H1 (cell line): ENCODE measurements at regions not wholly inside any gene's neighbourhood (a gene's known extent, or its start where the extent isn't known, plus 50 kb on each side); places are given as distances from the start of the nearest gene placed in this dataset.

Experiments
- CTCF ChIA-PET: fragments of 300-600 bp; sonication (Branson Sonifier 250); formaldehyde crosslinking; loops from one replicate; lab custom pipeline; 2021; ENCODE audit not compliant: partially characterized antibody; lab: Charles Lee
- POLR2A ChIA-PET: fragments of 300-600 bp; sonication (Branson Sonifier 250); formaldehyde crosslinking; loops from one replicate; lab custom pipeline; 2021; ENCODE audit warnings: inconsistent platforms; ENCODE audit not compliant: partially characterized antibody; lab: Charles Lee
- DNase-seq, 2 experiments: peaks; one replicate each; pipeline versions ENCODE4 v3.0.0 to v3.0.0-alpha.2; 2010 to 2022; ENCODE audit warnings: low spot score in 2 of 2, low read depth in 1 of 2, mixed read lengths in 1 of 2
- FAIRE-seq: peaks from 2 replicates; lab custom pipeline; 2011; peaks lifted over from hg19 to GRCh38; lab: Jason Lieb, UNC
- H2AFZ ChIP-seq: 2 replicates; pipeline ENCODE4 v1.8.1; 2012; ENCODE audit warnings: low read length, inconsistent platforms
- H2AK5ac ChIP-seq: 2 replicates; pipeline ENCODE4 v1.6.1; 2013; ENCODE audit warnings: low read depth, low read length
- H2BK120ac ChIP-seq: replicated peaks from 2 replicates; pipeline ENCODE3; 2013; ENCODE audit warnings: low read depth, low read length, inconsistent platforms
- H2BK12ac ChIP-seq: 2 replicates; pipeline ENCODE4 v1.6.1; 2013; ENCODE audit warnings: low read depth, low read length
- H2BK15ac ChIP-seq: 2 replicates; pipeline ENCODE4 v1.6.1; 2013; ENCODE audit warnings: low read length
- H2BK20ac ChIP-seq: 2 replicates; pipeline ENCODE4 v1.6.1; 2013; ENCODE audit warnings: low read length
- H2BK5ac ChIP-seq: 2 replicates; pipeline ENCODE4 v1.6.1; 2013; ENCODE audit warnings: low read depth, low read length
- H3K14ac ChIP-seq: 2 replicates; pipeline ENCODE4 v1.6.1; 2013; ENCODE audit warnings: inconsistent platforms; ENCODE audit not compliant: insufficient read length
- H3K18ac ChIP-seq: 2 replicates; pipeline ENCODE4 v1.6.1; 2013; ENCODE audit warnings: low read length; ENCODE audit errors: extremely low read depth
- H3K23ac ChIP-seq: 2 replicates; pipeline ENCODE4 v1.6.1; 2013; ENCODE audit warnings: inconsistent platforms; ENCODE audit not compliant: insufficient read length
- H3K23me2 ChIP-seq: 2 replicates; pipeline ENCODE4 v1.6.1; 2013; ENCODE audit warnings: low read depth, low read length
- H3K27ac ChIP-seq: 2 replicates; pipeline ENCODE4 v1.6.1; 2011; ENCODE audit warnings: low read depth, low read length, inconsistent platforms
- H3K27me3 ChIP-seq, 4 experiments: replicated peaks in 1 of 4; 1 replicate in 1 of 4; 2 replicates in 3 of 4; pipeline versions ENCODE4 v1.6.1 to v1.8.1; 2011 to 2013; ENCODE audit warnings: low read length in 3 of 4, mild to moderate bottlenecking in 3 of 4, inconsistent platforms in 2 of 4, mixed read lengths in 2 of 4, moderate library complexity in 1 of 4; ENCODE audit not compliant: control insufficient read depth in 3 of 4, insufficient read depth in 3 of 4; ENCODE audit errors: extremely low read depth in 1 of 4
- H3K36me3 ChIP-seq, 4 experiments: 2 replicates each; pipeline versions ENCODE4 v1.6.1 to v1.8.1; 2011 to 2013; ENCODE audit warnings: mild to moderate bottlenecking in 4 of 4, low read length in 3 of 4, moderate library complexity in 2 of 4, control low read depth in 1 of 4, inconsistent platforms in 1 of 4; ENCODE audit not compliant: insufficient read depth in 4 of 4, control insufficient read depth in 2 of 4
- H3K4ac ChIP-seq: replicated peaks from 2 replicates; pipeline ENCODE3; 2013; ENCODE audit warnings: low read length, low read depth, mixed read lengths, inconsistent platforms; ENCODE audit not compliant: insufficient read length
- H3K4me1 ChIP-seq, 4 experiments: replicated peaks in 1 of 4; 1 replicate in 1 of 4; 2 replicates in 3 of 4; pipeline versions ENCODE4 v1.6.1 to v1.8.1; 2011 to 2013; ENCODE audit warnings: low read length in 3 of 4, inconsistent platforms in 2 of 4, mixed read lengths in 1 of 4; ENCODE audit not compliant: insufficient read depth in 4 of 4, control insufficient read depth in 3 of 4
- H3K4me2 ChIP-seq, 2 experiments: 2 replicates each; pipeline versions ENCODE4 v1.6.1 to v1.8.1; 2011 to 2013; ENCODE audit warnings: low read depth in 2 of 2, low read length in 2 of 2, control low read depth in 1 of 2, inconsistent platforms in 1 of 2, mild to moderate bottlenecking in 1 of 2; ENCODE audit not compliant: insufficient read depth in 1 of 2
- H3K4me3 ChIP-seq, 4 experiments: fragments of 200-600, 300-600 bp in 1 of 4; sonication (generic), shearing (Covaris generic), sonication (Bioruptor Twin) in 1 of 4; 2 replicates each; pipeline versions ENCODE4 v1.5.1 to v1.8.1; 2011 to 2016; ENCODE audit warnings: low read length in 4 of 4, low read depth in 3 of 4, control low read depth in 2 of 4, inconsistent platforms in 2 of 4, mild to moderate bottlenecking in 2 of 4, mixed read lengths in 1 of 4, moderate library complexity in 1 of 4; ENCODE audit not compliant: insufficient read depth in 2 of 4; ENCODE audit errors: extremely low read depth in 1 of 4
- H3K56ac ChIP-seq: replicated peaks from 2 replicates; pipeline ENCODE3; 2013; ENCODE audit warnings: low read depth, mild to moderate bottlenecking, mixed read lengths, low read length, inconsistent platforms; ENCODE audit not compliant: insufficient read length
- H3K79me1 ChIP-seq: 2 replicates; pipeline ENCODE4 v1.6.1; 2013; ENCODE audit warnings: low read depth, low read length, control low read depth
- H3K79me2 ChIP-seq, 2 experiments: 2 replicates each; pipeline versions ENCODE4 v1.6.1 to v1.8.1; 2012 to 2013; ENCODE audit warnings: low read length in 2 of 2, mild to moderate bottlenecking in 2 of 2, inconsistent platforms in 1 of 2; ENCODE audit not compliant: insufficient read depth in 2 of 2, control insufficient read depth in 1 of 2
- H3K9ac ChIP-seq, 4 experiments: replicated peaks in 1 of 4; 1 replicate in 1 of 4; 2 replicates in 3 of 4; pipeline versions ENCODE4 v1.6.1 to v1.8.1; 2011 to 2013; ENCODE audit warnings: low read depth in 3 of 4, low read length in 3 of 4, control low read depth in 2 of 4, mild to moderate bottlenecking in 2 of 4, moderate library complexity in 2 of 4, inconsistent platforms in 1 of 4; ENCODE audit errors: extremely low read depth in 1 of 4
- H3K9me3 ChIP-seq, 2 experiments: 2 replicates each; pipeline versions ENCODE4 v1.6.1 to v1.8.1; 2012 to 2013; ENCODE audit warnings: mild to moderate bottlenecking in 2 of 2, moderate library complexity in 2 of 2, control low read depth in 1 of 2, inconsistent platforms in 1 of 2, low read depth in 1 of 2, low read length in 1 of 2, mixed read lengths in 1 of 2; ENCODE audit not compliant: insufficient read depth in 2 of 2
- H4K20me1 ChIP-seq, 2 experiments: replicated peaks in 1 of 2; 2 replicates each; pipeline versions ENCODE3 to v1.8.1; 2011 to 2013; ENCODE audit warnings: inconsistent platforms in 2 of 2, low read length in 2 of 2, mild to moderate bottlenecking in 1 of 2; ENCODE audit not compliant: insufficient read depth in 2 of 2, control insufficient read depth in 1 of 2
- H4K5ac ChIP-seq: 2 replicates; pipeline ENCODE4 v1.6.1; 2013; ENCODE audit warnings: low read length, low read depth, mixed read lengths, inconsistent platforms; ENCODE audit not compliant: insufficient read length
- H4K8ac ChIP-seq: 2 replicates; pipeline ENCODE4 v1.8.0; 2013; ENCODE audit warnings: mild to moderate bottlenecking, moderate library complexity, low read length, inconsistent platforms; ENCODE audit not compliant: insufficient read depth; ENCODE audit errors: extremely low read depth
- H4K91ac ChIP-seq: replicated peaks from 2 replicates; pipeline ENCODE3; 2013; ENCODE audit warnings: low read length, mixed read lengths, inconsistent platforms; ENCODE audit not compliant: insufficient read length
- ATF2 ChIP-seq: IDR thresholded peaks from 2 replicates; pipeline ENCODE4 v1.6.1; 2012; ENCODE audit warnings: low read length, inconsistent platforms
- ATF3 ChIP-seq: IDR thresholded peaks from 2 replicates; pipeline ENCODE4 v1.6.1; 2011; ENCODE audit warnings: low read depth, mild to moderate bottlenecking, low read length; ENCODE audit not compliant: insufficient read depth
- BACH1 ChIP-seq: IDR thresholded peaks from 2 replicates; pipeline ENCODE4 v1.6.1; 2012; ENCODE audit warnings: low read length, improper control_type of control experiment
- CHD1 ChIP-seq: IDR thresholded peaks from 2 replicates; pipeline ENCODE4 v1.6.1; 2012; ENCODE audit warnings: low read depth, low read length, improper control_type of control experiment
- KDM5A ChIP-seq: fragments of 200-600 bp; IDR thresholded peaks from 2 replicates; pipeline ENCODE4 v1.7.1; 2012; ENCODE audit warnings: mild to moderate bottlenecking, low read length, inconsistent platforms, mixed read lengths
- PHF8 ChIP-seq: fragments of 200-600 bp; sonication (generic); conservative IDR thresholded peaks from 2 replicates; pipeline ENCODE4 v1.7.1; 2012; ENCODE audit warnings: low read depth, mild to moderate bottlenecking, inconsistent platforms, low read length, moderate library complexity
- RAD21 ChIP-seq, 2 experiments: IDR thresholded peaks in 1 of 2; conservative IDR thresholded peaks in 1 of 2; 2 replicates each; pipeline ENCODE4 v1.6.1; 2011; ENCODE audit warnings: low read depth in 2 of 2, low read length in 2 of 2, improper control_type of control experiment in 1 of 2, inconsistent platforms in 1 of 2, mild to moderate bottlenecking in 1 of 2, moderate library complexity in 1 of 2
- RXRA ChIP-seq: IDR thresholded peaks from 2 replicates; pipeline ENCODE4 v1.6.1; 2011; ENCODE audit warnings: low read depth, mild to moderate bottlenecking, low read length, moderate library complexity; ENCODE audit not compliant: insufficient read depth
- SIX5 ChIP-seq: IDR thresholded peaks from 2 replicates; pipeline ENCODE4 v1.6.1; 2011; ENCODE audit warnings: mild to moderate bottlenecking, low read depth, low read length
- SP1 ChIP-seq: IDR thresholded peaks from 2 replicates; pipeline ENCODE4 v1.6.1; 2011; ENCODE audit warnings: low read depth, low read length
- SP4 ChIP-seq: IDR thresholded peaks from 2 replicates; pipeline ENCODE4 v1.6.1; 2012; ENCODE audit warnings: low read length, inconsistent platforms
- TBP ChIP-seq: IDR thresholded peaks from 2 replicates; pipeline ENCODE4 v1.6.1; 2011; ENCODE audit warnings: low read depth, low read length, improper control_type of control experiment
- ZNF274 ChIP-seq: IDR thresholded peaks from 2 replicates; pipeline ENCODE4 v1.7.0; 2012; ENCODE audit warnings: low read length, borderline replicate concordance; ENCODE audit errors: extremely low read depth
- WGBS, 2 experiments: shearing (Covaris generic) in 1 of 2; methylation state at CpG; one replicate each; pipeline versions ENCODE4 v1.1.6 to v1.1.7; 2013 to 2015; ENCODE audit warnings: low lambda C conversion rate in 2 of 2, mixed read lengths in 2 of 2, inconsistent platforms in 1 of 2, low coverage in 1 of 2, missing lambda C conversion rate in 1 of 2; ENCODE audit not compliant: insufficient replicate concordance in 2 of 2, insufficient coverage in 1 of 2, insufficient read length in 1 of 2; ENCODE audit errors: extremely low coverage in 1 of 2, missing lambda C conversion rate in 1 of 2; 5-methylcytosine and 5-hydroxymethylcytosine counted together

GRCh38 chr16:75810342-75810741 lies 84.1 kb upstream of the CPHXL start:
- 87% methylated on average over 3 of the region's 3 CpGs; no CpG with 5 or more reads in 1 of the 2 experiments for WGBS, 2 experiments
- no peaks in the 10 kb centered on the region for H3K4me1 ChIP-seq
- peaks cover 0 to 4% (median 0%) of the 10 kb centered on the region in 4 experiments; a peak in 2 of 7 replicates for H3K27me3 ChIP-seq
- no peaks in the 10 kb centered on the region for H3K36me3 ChIP-seq
- H3K4me2 ChIP-seq, result no peak overlapping the region
- H2AFZ ChIP-seq, result no peak overlapping the region
- H2BK20ac ChIP-seq, result no peak overlapping the region
- H3K79me1 ChIP-seq, result no peaks in the 10 kb centered on the region
- H3K27ac ChIP-seq, result no peak overlapping the region
- H4K8ac ChIP-seq, result no peak overlapping the region
- H2BK12ac ChIP-seq, result no peak overlapping the region
- H3K9me3 ChIP-seq, result no peaks in the 10 kb centered on the region
- no peak overlapping the region for H2BK120ac ChIP-seq
- H4K20me1 ChIP-seq, result no peaks in the 10 kb centered on the region
- H3K18ac ChIP-seq, result no peak overlapping the region
- no peak for FAIRE-seq
- CTCF ChIA-PET, result interaction anchor here (0.8 to 1.9 kb wide), 4 partner anchors 9 to 830 kb away, joined by 3 to 6 read pairs (median 4); no protein-coding TSS in a partner anchor
- H3K4ac ChIP-seq, result no peak overlapping the region
- no peak for DNase-seq
- H3K56ac ChIP-seq, result no peak overlapping the region
- H2AK5ac ChIP-seq, result no peak overlapping the region
- POLR2A ChIA-PET, result no interaction called here
- H2BK15ac ChIP-seq, result no peak overlapping the region
- H4K5ac ChIP-seq, result no peak overlapping the region
- H3K23ac ChIP-seq, result no peak overlapping the region
- no peak overlapping the region for H3K4me3 ChIP-seq
- H3K23me2 ChIP-seq, result no peaks in the 10 kb centered on the region; the same call in 1 of the 2 replicates
- no peak overlapping the region for H3K14ac ChIP-seq
- H3K79me2 ChIP-seq, result no peaks in the 10 kb centered on the region
- H4K91ac ChIP-seq, result no peak overlapping the region
- no peak overlapping the region for H3K9ac ChIP-seq
- H2BK5ac ChIP-seq, result no peak overlapping the region
- TF ChIP-seq RAD21 (IDR thresholded peaks at IDR 0.05 in 1 of 2, conservative IDR thresholded peaks at IDR 0.05 in 1 of 2; ENCODE audit: low read depth in 2 of 2, low read length in 2 of 2) (no peak), TBP (no peak), ZNF274 (no peak), SP1 (no peak), RXRA (no peak), PHF8 (no peak), SP4 (no peak), ATF3 (no peak), CHD1 (no peak), ATF2 (no peak), SIX5 (no peak), BACH1 (no peak), KDM5A (no peak)
